ENCODE measurements at regions not wholly inside any gene's neighbourhood (a gene's known extent, or its start where the extent isn't known, plus 50 kb on each side); places are given as distances from the start of the nearest gene placed in this dataset.

DNA sequence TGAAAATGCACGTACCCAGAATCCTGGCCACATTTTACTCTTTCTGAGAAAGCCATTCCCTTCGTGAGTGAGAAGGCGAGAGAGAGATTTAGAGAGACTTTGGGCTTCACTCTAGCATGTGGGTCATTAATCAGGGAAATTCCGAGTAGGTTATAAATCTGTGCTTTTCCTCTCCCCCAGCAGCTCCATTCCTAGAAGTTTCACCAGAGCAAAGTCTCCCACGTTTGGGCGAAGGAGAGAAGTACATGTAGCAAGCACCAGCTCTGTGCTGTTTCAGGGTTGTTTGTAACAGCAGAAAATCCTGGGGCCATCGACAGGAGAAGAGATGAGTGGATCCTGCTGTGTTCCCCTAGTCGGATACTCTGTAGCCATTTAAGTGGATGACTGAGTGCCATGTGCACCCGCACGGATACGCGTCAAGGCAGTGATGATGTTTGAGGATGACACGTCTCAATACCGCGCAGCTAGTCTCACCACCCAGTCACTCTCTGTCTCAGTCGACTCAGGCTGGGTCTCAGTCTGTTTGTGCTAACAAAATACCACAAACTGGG lies 131.8 kb upstream of the PEG3 start:
- TF ChIP-seq, protein P1, sequence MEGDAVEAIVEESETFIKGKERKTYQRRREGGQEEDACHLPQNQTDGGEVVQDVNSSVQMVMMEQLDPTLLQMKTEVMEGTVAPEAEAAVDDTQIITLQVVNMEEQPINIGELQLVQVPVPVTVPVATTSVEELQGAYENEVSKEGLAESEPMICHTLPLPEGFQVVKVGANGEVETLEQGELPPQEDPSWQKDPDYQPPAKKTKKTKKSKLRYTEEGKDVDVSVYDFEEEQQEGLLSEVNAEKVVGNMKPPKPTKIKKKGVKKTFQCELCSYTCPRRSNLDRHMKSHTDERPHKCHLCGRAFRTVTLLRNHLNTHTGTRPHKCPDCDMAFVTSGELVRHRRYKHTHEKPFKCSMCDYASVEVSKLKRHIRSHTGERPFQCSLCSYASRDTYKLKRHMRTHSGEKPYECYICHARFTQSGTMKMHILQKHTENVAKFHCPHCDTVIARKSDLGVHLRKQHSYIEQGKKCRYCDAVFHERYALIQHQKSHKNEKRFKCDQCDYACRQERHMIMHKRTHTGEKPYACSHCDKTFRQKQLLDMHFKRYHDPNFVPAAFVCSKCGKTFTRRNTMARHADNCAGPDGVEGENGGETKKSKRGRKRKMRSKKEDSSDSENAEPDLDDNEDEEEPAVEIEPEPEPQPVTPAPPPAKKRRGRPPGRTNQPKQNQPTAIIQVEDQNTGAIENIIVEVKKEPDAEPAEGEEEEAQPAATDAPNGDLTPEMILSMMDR (IDR thresholded peaks at IDR 0.05), result no peak
- TF ChIP-seq POLR2A (IDR thresholded peaks at IDR 0.05), result no peak

Measured in body of pancreas (tissue), 4 donors.